GM12878 (cell line): ENCODE measurements at regions not wholly inside any gene's neighbourhood (a gene's known extent, or its start where the extent isn't known, plus 50 kb on each side); places are given as distances from the start of the nearest gene placed in this dataset.

Experiments used
- CHD4 ChIP-seq: fragments of 200-600 bp; sonication (generic); IDR thresholded peaks from 2 replicates; pipeline ENCODE4 v1.6.1; 2016; ENCODE audit warnings: mild to moderate bottlenecking
- CREM ChIP-seq: IDR thresholded peaks from 2 replicates; pipeline ENCODE4 v1.6.1; 2014; ENCODE audit warnings: antibody characterized with exemption, low read depth
- EGR1 ChIP-seq, 2 experiments: IDR thresholded peaks; 1 replicate in 1 of 2; 2 replicates in 1 of 2; pipeline ENCODE4 v1.6.1; 2011 to 2012; ENCODE audit warnings: low read depth in 2 of 2, low read length in 2 of 2, borderline replicate concordance in 1 of 2, mild to moderate bottlenecking in 1 of 2, moderate library complexity in 1 of 2
- ETV6 ChIP-seq, 2 experiments: fragments of 450-650 bp in 1 of 2; IDR thresholded peaks in 1 of 2; conservative IDR thresholded peaks in 1 of 2; 2 replicates each; pipeline ENCODE4 v1.6.1; 2014; ENCODE audit warnings: antibody characterized with exemption in 1 of 2, borderline replicate concordance in 1 of 2, low read depth in 1 of 2, mild to moderate bottlenecking in 1 of 2, moderate library complexity in 1 of 2
- FOXM1 ChIP-seq: IDR thresholded peaks from 2 replicates; pipeline ENCODE4 v1.6.1; 2012; ENCODE audit warnings: low read depth, mild to moderate bottlenecking, inconsistent platforms, low read length, moderate library complexity
- GABPA ChIP-seq: IDR thresholded peaks from 2 replicates; pipeline ENCODE4 v1.6.1; 2014; ENCODE audit warnings: antibody characterized with exemption, low read depth, mild to moderate bottlenecking, inconsistent platforms
- KAT2A ChIP-seq: conservative IDR thresholded peaks from 2 replicates; pipeline ENCODE4 v1.6.1; 2011; ENCODE audit warnings: low read depth, low read length; ENCODE audit not compliant: control insufficient read depth
- MTA2 ChIP-seq: fragments of 450-650 bp; IDR thresholded peaks from 2 replicates; pipeline ENCODE4 v1.6.1; 2016; ENCODE audit warnings: low read depth, mild to moderate bottlenecking, moderate library complexity
- NBN ChIP-seq: fragments of 450-650 bp; IDR thresholded peaks from 2 replicates; pipeline ENCODE4 v1.6.1; 2016
- RBBP5 ChIP-seq: fragments of 200-600 bp; sonication (generic); conservative IDR thresholded peaks from 2 replicates; pipeline ENCODE4 v1.6.1; 2016
- RELA ChIP-seq: fragments of 450-650 bp; IDR thresholded peaks from 2 replicates; pipeline ENCODE4 v1.8.0; 2014; ENCODE audit warnings: borderline replicate concordance; ENCODE audit not compliant: partially characterized antibody
- SMAD1 ChIP-seq: fragments of 450-650 bp; IDR thresholded peaks from 2 replicates; pipeline ENCODE4 v1.6.1; 2018; ENCODE audit warnings: mild to moderate bottlenecking, low read depth; ENCODE audit not compliant: partially characterized antibody
- SMC3 ChIP-seq: IDR thresholded peaks from 2 replicates; pipeline ENCODE4 v1.6.1; 2011; ENCODE audit warnings: low read length, improper control_type of control experiment, borderline replicate concordance
- SRF ChIP-seq, 2 experiments: IDR thresholded peaks; 2 replicates each; pipeline ENCODE4 v1.6.1; 2011; ENCODE audit warnings: low read depth in 2 of 2, low read length in 2 of 2, mild to moderate bottlenecking in 1 of 2, moderate library complexity in 1 of 2
- STAT1 ChIP-seq: fragments of 450-650 bp; conservative IDR thresholded peaks from 2 replicates; pipeline ENCODE4 v1.6.1; 2014; ENCODE audit warnings: antibody characterized with exemption, mild to moderate bottlenecking
- WRNIP1 ChIP-seq: IDR thresholded peaks from 2 replicates; pipeline ENCODE4 v1.6.1; 2011; ENCODE audit warnings: low read depth, low read length, improper control_type of control experiment, borderline replicate concordance
- ZNF207 ChIP-seq: fragments of 450-650 bp; IDR thresholded peaks from 2 replicates; pipeline ENCODE4 v1.6.1; 2014; ENCODE audit warnings: antibody characterized with exemption, mild to moderate bottlenecking, borderline replicate concordance
- ZNF24 ChIP-seq: fragments of 450-650 bp; IDR thresholded peaks from 2 replicates; pipeline ENCODE4 v1.6.1; 2017; ENCODE audit warnings: antibody characterized with exemption, mild to moderate bottlenecking
- TF ChIP-seq, protein P1 (sequence below): fragments of 450-650 bp; IDR thresholded peaks from 2 replicates; pipeline ENCODE4 v1.6.1; 2018; ENCODE audit warnings: borderline replicate concordance, mild to moderate bottlenecking; ENCODE audit not compliant: partially characterized antibody
- TF ChIP-seq, protein P2 (sequence below): IDR thresholded peaks from 2 replicates; pipeline ENCODE4 v1.6.1; 2012; ENCODE audit warnings: low read depth, low read length, improper control_type of control experiment
- TF ChIP-seq, protein P3 (sequence below): IDR thresholded peaks from 2 replicates; pipeline ENCODE4 v1.6.1; 2011; ENCODE audit warnings: low read depth, low read length, improper control_type of control experiment, borderline replicate concordance
- TF ChIP-seq, protein P4 (sequence below): fragments of 450-650 bp; IDR thresholded peaks from 2 replicates; pipeline ENCODE4 v1.6.1; 2017; ENCODE audit warnings: low read depth, mild to moderate bottlenecking, moderate library complexity
- TF ChIP-seq, protein P5 (sequence below): fragments of 450-650 bp; IDR thresholded peaks from 2 replicates; pipeline ENCODE4 v1.6.1; 2016; ENCODE audit warnings: mild to moderate bottlenecking
- TF ChIP-seq, protein P6 (sequence below): IDR thresholded peaks from 2 replicates; pipeline ENCODE4 v1.6.1; 2011; ENCODE audit warnings: low read depth, mild to moderate bottlenecking, low read length, moderate library complexity, borderline replicate concordance; ENCODE audit errors: extremely low read depth

DNA sequence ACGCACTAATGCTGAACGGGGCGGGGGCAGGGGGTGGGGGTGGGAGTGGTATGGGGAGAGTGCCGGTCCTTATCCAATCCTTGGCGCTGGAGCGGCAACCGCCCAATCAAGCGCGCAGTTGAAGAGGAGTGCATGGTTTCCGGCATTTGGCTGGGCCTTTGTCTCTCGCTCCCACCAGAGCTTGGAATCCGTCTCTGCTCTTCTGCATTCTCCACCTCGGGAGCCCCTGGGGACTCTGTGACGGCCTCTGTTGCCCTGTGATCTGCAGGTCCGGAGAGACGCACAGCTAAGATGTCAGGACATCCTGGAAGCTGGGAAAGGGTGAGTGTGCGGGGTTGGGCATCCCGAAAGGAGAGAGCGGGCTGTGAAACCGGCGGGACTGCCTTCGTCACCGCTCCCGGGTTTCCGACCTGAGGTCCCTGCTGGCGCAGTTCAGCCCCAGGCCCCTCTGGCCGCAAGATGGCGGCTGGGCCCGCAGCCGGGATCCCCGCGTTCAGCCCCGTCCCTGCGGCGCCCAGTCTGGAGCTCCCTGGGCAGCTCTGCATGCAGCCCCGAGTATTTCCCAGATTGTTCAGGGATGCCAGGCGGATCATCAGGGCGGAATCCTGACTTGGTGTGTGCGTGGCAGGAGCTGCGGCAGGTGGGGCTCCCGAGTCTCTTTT lies 53.6 kb upstream of the ZNF254 start (continued):
- TF ChIP-seq STAT1: no peak
- TF ChIP-seq EGR1 (IDR thresholded peaks at IDR 0.05; ENCODE audit: borderline replicate concordance in 1 of 2, low read depth in 2 of 2, low read length in 2 of 2): no peak
- TF ChIP-seq, protein P1, sequence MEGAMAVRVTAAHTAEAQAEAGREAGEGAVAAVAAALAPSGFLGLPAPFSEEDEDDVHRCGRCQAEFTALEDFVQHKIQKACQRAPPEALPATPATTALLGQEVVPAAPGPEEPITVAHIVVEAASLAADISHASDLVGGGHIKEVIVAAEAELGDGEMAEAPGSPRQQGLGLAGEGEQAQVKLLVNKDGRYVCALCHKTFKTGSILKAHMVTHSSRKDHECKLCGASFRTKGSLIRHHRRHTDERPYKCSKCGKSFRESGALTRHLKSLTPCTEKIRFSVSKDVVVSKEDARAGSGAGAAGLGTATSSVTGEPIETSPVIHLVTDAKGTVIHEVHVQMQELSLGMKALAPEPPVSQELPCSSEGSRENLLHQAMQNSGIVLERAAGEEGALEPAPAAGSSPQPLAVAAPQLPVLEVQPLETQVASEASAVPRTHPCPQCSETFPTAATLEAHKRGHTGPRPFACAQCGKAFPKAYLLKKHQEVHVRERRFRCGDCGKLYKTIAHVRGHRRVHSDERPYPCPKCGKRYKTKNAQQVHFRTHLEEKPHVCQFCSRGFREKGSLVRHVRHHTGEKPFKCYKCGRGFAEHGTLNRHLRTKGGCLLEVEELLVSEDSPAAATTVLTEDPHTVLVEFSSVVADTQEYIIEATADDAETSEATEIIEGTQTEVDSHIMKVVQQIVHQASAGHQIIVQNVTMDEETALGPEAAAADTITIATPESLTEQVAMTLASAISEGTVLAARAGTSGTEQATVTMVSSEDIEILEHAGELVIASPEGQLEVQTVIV: no peak
- TF ChIP-seq MTA2: no peak
- TF ChIP-seq, protein P2, sequence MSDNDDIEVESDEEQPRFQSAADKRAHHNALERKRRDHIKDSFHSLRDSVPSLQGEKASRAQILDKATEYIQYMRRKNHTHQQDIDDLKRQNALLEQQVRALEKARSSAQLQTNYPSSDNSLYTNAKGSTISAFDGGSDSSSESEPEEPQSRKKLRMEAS: no peak
- no peak for TF ChIP-seq SMAD1
- TF ChIP-seq, protein P3, sequence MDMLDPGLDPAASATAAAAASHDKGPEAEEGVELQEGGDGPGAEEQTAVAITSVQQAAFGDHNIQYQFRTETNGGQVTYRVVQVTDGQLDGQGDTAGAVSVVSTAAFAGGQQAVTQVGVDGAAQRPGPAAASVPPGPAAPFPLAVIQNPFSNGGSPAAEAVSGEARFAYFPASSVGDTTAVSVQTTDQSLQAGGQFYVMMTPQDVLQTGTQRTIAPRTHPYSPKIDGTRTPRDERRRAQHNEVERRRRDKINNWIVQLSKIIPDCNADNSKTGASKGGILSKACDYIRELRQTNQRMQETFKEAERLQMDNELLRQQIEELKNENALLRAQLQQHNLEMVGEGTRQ: no peak
- no peak for TF ChIP-seq ZNF24
- TF ChIP-seq WRNIP1: no peak
- TF ChIP-seq GABPA: no peak
- no peak for TF ChIP-seq RBBP5
- no peak for TF ChIP-seq SMC3
- no peak for TF ChIP-seq KAT2A
- TF ChIP-seq SRF (IDR thresholded peaks at IDR 0.05; ENCODE audit: low read depth in 2 of 2, low read length in 2 of 2): no peak
- TF ChIP-seq, protein P4, sequence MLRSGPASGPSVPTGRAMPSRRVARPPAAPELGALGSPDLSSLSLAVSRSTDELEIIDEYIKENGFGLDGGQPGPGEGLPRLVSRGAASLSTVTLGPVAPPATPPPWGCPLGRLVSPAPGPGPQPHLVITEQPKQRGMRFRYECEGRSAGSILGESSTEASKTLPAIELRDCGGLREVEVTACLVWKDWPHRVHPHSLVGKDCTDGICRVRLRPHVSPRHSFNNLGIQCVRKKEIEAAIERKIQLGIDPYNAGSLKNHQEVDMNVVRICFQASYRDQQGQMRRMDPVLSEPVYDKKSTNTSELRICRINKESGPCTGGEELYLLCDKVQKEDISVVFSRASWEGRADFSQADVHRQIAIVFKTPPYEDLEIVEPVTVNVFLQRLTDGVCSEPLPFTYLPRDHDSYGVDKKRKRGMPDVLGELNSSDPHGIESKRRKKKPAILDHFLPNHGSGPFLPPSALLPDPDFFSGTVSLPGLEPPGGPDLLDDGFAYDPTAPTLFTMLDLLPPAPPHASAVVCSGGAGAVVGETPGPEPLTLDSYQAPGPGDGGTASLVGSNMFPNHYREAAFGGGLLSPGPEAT: no peak; the same call in 1 of the 2 replicates
- TF ChIP-seq NBN: no peak; the same call in 1 of the 2 replicates
- TF ChIP-seq, protein P5, sequence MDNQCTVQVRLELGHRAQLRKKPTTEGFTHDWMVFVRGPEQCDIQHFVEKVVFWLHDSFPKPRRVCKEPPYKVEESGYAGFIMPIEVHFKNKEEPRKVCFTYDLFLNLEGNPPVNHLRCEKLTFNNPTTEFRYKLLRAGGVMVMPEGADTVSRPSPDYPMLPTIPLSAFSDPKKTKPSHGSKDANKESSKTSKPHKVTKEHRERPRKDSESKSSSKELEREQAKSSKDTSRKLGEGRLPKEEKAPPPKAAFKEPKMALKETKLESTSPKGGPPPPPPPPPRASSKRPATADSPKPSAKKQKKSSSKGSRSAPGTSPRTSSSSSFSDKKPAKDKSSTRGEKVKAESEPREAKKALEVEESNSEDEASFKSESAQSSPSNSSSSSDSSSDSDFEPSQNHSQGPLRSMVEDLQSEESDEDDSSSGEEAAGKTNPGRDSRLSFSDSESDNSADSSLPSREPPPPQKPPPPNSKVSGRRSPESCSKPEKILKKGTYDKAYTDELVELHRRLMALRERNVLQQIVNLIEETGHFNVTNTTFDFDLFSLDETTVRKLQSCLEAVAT: no peak
- TF ChIP-seq, protein P6, sequence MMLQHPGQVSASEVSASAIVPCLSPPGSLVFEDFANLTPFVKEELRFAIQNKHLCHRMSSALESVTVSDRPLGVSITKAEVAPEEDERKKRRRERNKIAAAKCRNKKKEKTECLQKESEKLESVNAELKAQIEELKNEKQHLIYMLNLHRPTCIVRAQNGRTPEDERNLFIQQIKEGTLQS: no peak
- TF ChIP-seq ZNF207: no peak
- TF ChIP-seq CHD4: no peak
- TF ChIP-seq RELA: no peak
- no peak for TF ChIP-seq CREM
- no peak for TF ChIP-seq FOXM1
- TF ChIP-seq ETV6 (conservative IDR thresholded peaks at IDR 0.05 in 1 of 2, IDR thresholded peaks at IDR 0.05 in 1 of 2; ENCODE audit: borderline replicate concordance in 1 of 2, low read depth in 1 of 2): no peak
